Astrocyte of the cerebellum (primary cell): ENCODE measurements at regions not wholly inside any gene's neighbourhood (a gene's known extent, or its start where the extent isn't known, plus 50 kb on each side); places are given as distances from the start of the nearest gene placed in this dataset.

Experiments used
- DNase-seq: peaks from one replicate; pipeline ENCODE4 v3.0.0-alpha.2; 2011; ENCODE audit warnings: low read depth
- H3K4me3 ChIP-seq: 2 replicates; pipeline ENCODE4 v1.5.1; 2011; ENCODE audit warnings: mild to moderate bottlenecking, low read depth, low read length, moderate library complexity
- CTCF ChIP-seq: IDR thresholded peaks from 2 replicates; pipeline ENCODE4 v1.5.1; 2012; ENCODE audit warnings: low read length, low read depth, moderate library complexity, mild to moderate bottlenecking; ENCODE audit errors: missing control alignments
- in situ Hi-C: cut with HindIII; loops from 2 replicates; pipeline ENCODE4 v1.10.0; 2017; ENCODE audit warnings: low sequenced_read_pairs

- no peak for DNase-seq
- in situ Hi-C loops = no loop called here
- TF ChIP-seq CTCF = no peak
Measured at GRCh38 chr4:34158878-34159277, 2085.4 kb downstream of the ARAP2 start.

GRCh38 chr4:34170946-34171345, 2073.4 kb downstream of the ARAP2 start:
- TF ChIP-seq CTCF = no peak
- no peak for DNase-seq

More at GRCh38 chr4:34158878-34159277, 2085.4 kb downstream of the ARAP2 start:
- H3K4me3 ChIP-seq = no peak overlapping the region

GRCh38 chr4:34176609-34177008, 2067.7 kb downstream of the ARAP2 start:
- H3K4me3 ChIP-seq = no peak overlapping the region
- DNase-seq = no peak
- in situ Hi-C loops = no loop called here
- no peak for TF ChIP-seq CTCF

More at GRCh38 chr4:34170946-34171345, 2073.4 kb downstream of the ARAP2 start:
- H3K4me3 ChIP-seq = no peak overlapping the region
- in situ Hi-C loops = no loop called here

GRCh38 chr4:34178476-34178875, 2065.8 kb downstream of the ARAP2 start:
- in situ Hi-C loops = no loop called here
- H3K4me3 ChIP-seq = no peak overlapping the region
- DNase-seq = no peak
- TF ChIP-seq CTCF = no peak

GRCh38 chr4:34181311-34181841, 2062.9 kb downstream of the ARAP2 start:
- in situ Hi-C loops = no loop called here
- peak; percentile 85 for DNase-seq

GRCh38 chr4:34181891-34182290, 2062.4 kb downstream of the ARAP2 start:
- no peak for DNase-seq
- in situ Hi-C loops = no loop called here
- no peak overlapping the region for H3K4me3 ChIP-seq
- no peak for TF ChIP-seq CTCF

More at GRCh38 chr4:34181311-34181841, 2062.9 kb downstream of the ARAP2 start:
- no peak overlapping the region for H3K4me3 ChIP-seq
- TF ChIP-seq CTCF = no peak
